Neural cell (in vitro differentiated cells): ENCODE measurements at regions not wholly inside any gene's neighbourhood (a gene's known extent, or its start where the extent isn't known, plus 50 kb on each side); places are given as distances from the start of the nearest gene placed in this dataset.

Experiments used
- H2AFZ ChIP-seq: fragments of 200-600, 300-800 bp; sonication (generic), shearing (Covaris generic); 2 replicates; pipeline ENCODE4 v1.6.0; 2014; ENCODE audit warnings: low read depth, mild to moderate bottlenecking, antibody characterized with exemption, low read length, moderate library complexity
- H3F3A ChIP-seq: fragments of 200-600 bp; shearing (Covaris generic); 2 replicates; pipeline ENCODE4 v1.6.1; 2016; ENCODE audit warnings: mild to moderate bottlenecking, moderate library complexity, mixed read lengths, antibody characterized with exemption, low read length; ENCODE audit not compliant: insufficient read depth, poor library complexity, severe bottlenecking
- H3K27ac ChIP-seq: fragments of 200-600, 300-800 bp; sonication (generic), shearing (Covaris generic); 2 replicates; pipeline ENCODE4 v1.5.1; 2014; ENCODE audit warnings: mild to moderate bottlenecking, low read length, moderate library complexity
- H3K27me3 ChIP-seq: fragments of 300-800, 200-600 bp; sonication (generic), shearing (Covaris generic); 2 replicates; pipeline ENCODE4 v1.6.0; 2014; ENCODE audit warnings: mild to moderate bottlenecking, low read depth, low read length, moderate library complexity; ENCODE audit not compliant: insufficient read depth
- H3K36me3 ChIP-seq: fragments of 300-800, 200-600 bp; sonication (generic), shearing (Covaris generic); 2 replicates; pipeline ENCODE4 v1.5.1; 2014; ENCODE audit warnings: mild to moderate bottlenecking, antibody characterized with exemption, low read length, moderate library complexity; ENCODE audit not compliant: insufficient read depth
- H3K4me2 ChIP-seq: fragments of 300-800, 200-600 bp; sonication (generic), shearing (Covaris generic); 2 replicates; pipeline ENCODE4 v1.6.0; 2014; ENCODE audit warnings: mild to moderate bottlenecking, low read length
- H3K4me3 ChIP-seq: fragments of 300-800, 200-600 bp; sonication (generic), shearing (Covaris generic); 2 replicates; pipeline ENCODE4 v1.5.1; 2014; ENCODE audit warnings: mild to moderate bottlenecking, low read length, moderate library complexity
- H3K79me2 ChIP-seq: fragments of 200-600 bp; shearing (Covaris generic); replicated peaks from 2 replicates; pipeline ENCODE4 v1.6.0; 2014; ENCODE audit warnings: mild to moderate bottlenecking, low read length, moderate library complexity; ENCODE audit not compliant: insufficient read depth
- H3K9ac ChIP-seq: fragments of 300-800, 200-600 bp; sonication (generic), shearing (Covaris generic); 2 replicates; pipeline ENCODE4 v1.6.1; 2016; ENCODE audit warnings: mild to moderate bottlenecking, low read length, mixed read lengths
- H3K9me2 ChIP-seq: fragments of 200-600 bp; shearing (Covaris generic); 2 replicates; pipeline ENCODE4 v1.6.1; 2016; ENCODE audit warnings: mild to moderate bottlenecking, low read length, mixed read lengths; ENCODE audit not compliant: insufficient read depth
- H3K9me3 ChIP-seq: fragments of 200-600, 300-800 bp; sonication (generic), shearing (Covaris generic); 2 replicates; pipeline ENCODE4 v1.6.1; 2016; ENCODE audit warnings: mild to moderate bottlenecking, mixed run types, low read length, moderate library complexity, mixed read lengths
- H4K20me1 ChIP-seq: fragments of 200-600 bp; shearing (Covaris generic); 2 replicates; pipeline ENCODE4 v1.6.1; 2016; ENCODE audit warnings: mild to moderate bottlenecking, mixed run types; ENCODE audit not compliant: insufficient read depth
- EP300 ChIP-seq: fragments of 450-650 bp; conservative IDR thresholded peaks from 2 replicates; pipeline ENCODE4 v1.6.1; 2014; ENCODE audit warnings: antibody characterized with exemption, mild to moderate bottlenecking, moderate library complexity; ENCODE audit not compliant: poor library complexity, severe bottlenecking
- EZH2 ChIP-seq: fragments of 200-600, 300-800 bp; shearing (Covaris generic), sonication (generic); IDR thresholded peaks from 2 replicates; pipeline ENCODE4 v1.6.1; 2014; ENCODE audit warnings: antibody characterized with exemption, low read length, borderline replicate concordance, mild to moderate bottlenecking; ENCODE audit not compliant: insufficient read depth, poor library complexity, severe bottlenecking
- MXI1 ChIP-seq: fragments of 450-650 bp; conservative IDR thresholded peaks from 2 replicates; pipeline ENCODE4 v1.6.1; 2014; ENCODE audit warnings: antibody characterized with exemption, mild to moderate bottlenecking; ENCODE audit not compliant: poor library complexity, severe bottlenecking
- POLR2AphosphoS5 ChIP-seq: IDR thresholded peaks from 2 replicates; pipeline ENCODE4 v1.6.1; 2012
- RAD21 ChIP-seq: fragments of 450-650 bp; conservative IDR thresholded peaks from 2 replicates; pipeline ENCODE4 v1.6.1; 2014; ENCODE audit warnings: antibody characterized with exemption, mild to moderate bottlenecking, moderate library complexity
- SMC3 ChIP-seq: fragments of 450-650 bp; conservative IDR thresholded peaks from 2 replicates; pipeline ENCODE4 v1.6.1; 2014; ENCODE audit warnings: antibody characterized with exemption, mild to moderate bottlenecking, moderate library complexity; ENCODE audit not compliant: poor library complexity
- TAF1 ChIP-seq: IDR thresholded peaks from 2 replicates; pipeline ENCODE4 v1.6.1; 2012; ENCODE audit warnings: low read depth
- TF ChIP-seq, protein P1 (sequence below): IDR thresholded peaks from 2 replicates; pipeline ENCODE4 v1.6.1; 2012; ENCODE audit warnings: borderline replicate concordance
- TF ChIP-seq, protein P2 (sequence below): fragments of 450-650 bp; IDR thresholded peaks from 2 replicates; pipeline ENCODE4 v1.5.1; 2014; ENCODE audit warnings: antibody characterized with exemption, mild to moderate bottlenecking, moderate library complexity; ENCODE audit not compliant: poor library complexity, severe bottlenecking

DNA sequence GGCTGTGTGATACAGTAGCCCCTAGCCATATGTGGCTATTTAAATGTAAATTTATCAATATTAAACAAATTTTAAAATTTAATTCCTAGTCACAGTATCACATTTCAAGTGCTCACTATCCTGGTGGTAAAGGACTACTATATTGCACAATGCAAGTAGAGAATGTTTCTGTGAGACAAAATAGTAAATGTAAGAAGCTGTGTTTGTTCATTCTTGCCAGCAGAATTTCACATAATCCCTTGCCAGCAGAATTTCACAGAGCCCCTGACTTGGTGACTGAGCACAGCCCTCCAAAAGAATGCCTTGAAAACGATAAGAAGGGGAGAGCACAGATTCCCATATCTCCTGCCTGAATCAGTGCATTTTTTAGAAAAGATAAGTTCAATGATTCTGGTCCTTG lies 75.9 kb upstream of the SELENOP start:
- Histone ChIP-seq H3K36me3 (no peaks in the 10 kb centered on the region), H3K79me2 (no peaks in the 10 kb centered on the region), H2AFZ (no peak overlapping the region), H3K4me2 (no peak overlapping the region), H3K27ac (no peak overlapping the region), H3K9me3 (no peaks in the 10 kb centered on the region), H3F3A (no peaks in the 10 kb centered on the region), H3K27me3 (no peaks in the 10 kb centered on the region), H3K4me3 (no peak overlapping the region), H3K9ac (no peak overlapping the region), H4K20me1 (no peaks in the 10 kb centered on the region), H3K9me2 (no peaks in the 10 kb centered on the region)
- TF ChIP-seq RAD21 = no peak
- TF ChIP-seq MXI1 = no peak
- TF ChIP-seq, protein P1, sequence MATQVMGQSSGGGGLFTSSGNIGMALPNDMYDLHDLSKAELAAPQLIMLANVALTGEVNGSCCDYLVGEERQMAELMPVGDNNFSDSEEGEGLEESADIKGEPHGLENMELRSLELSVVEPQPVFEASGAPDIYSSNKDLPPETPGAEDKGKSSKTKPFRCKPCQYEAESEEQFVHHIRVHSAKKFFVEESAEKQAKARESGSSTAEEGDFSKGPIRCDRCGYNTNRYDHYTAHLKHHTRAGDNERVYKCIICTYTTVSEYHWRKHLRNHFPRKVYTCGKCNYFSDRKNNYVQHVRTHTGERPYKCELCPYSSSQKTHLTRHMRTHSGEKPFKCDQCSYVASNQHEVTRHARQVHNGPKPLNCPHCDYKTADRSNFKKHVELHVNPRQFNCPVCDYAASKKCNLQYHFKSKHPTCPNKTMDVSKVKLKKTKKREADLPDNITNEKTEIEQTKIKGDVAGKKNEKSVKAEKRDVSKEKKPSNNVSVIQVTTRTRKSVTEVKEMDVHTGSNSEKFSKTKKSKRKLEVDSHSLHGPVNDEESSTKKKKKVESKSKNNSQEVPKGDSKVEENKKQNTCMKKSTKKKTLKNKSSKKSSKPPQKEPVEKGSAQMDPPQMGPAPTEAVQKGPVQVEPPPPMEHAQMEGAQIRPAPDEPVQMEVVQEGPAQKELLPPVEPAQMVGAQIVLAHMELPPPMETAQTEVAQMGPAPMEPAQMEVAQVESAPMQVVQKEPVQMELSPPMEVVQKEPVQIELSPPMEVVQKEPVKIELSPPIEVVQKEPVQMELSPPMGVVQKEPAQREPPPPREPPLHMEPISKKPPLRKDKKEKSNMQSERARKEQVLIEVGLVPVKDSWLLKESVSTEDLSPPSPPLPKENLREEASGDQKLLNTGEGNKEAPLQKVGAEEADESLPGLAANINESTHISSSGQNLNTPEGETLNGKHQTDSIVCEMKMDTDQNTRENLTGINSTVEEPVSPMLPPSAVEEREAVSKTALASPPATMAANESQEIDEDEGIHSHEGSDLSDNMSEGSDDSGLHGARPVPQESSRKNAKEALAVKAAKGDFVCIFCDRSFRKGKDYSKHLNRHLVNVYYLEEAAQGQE = no peak
- TF ChIP-seq TAF1 = no peak
- TF ChIP-seq POLR2AphosphoS5 = no peak
- TF ChIP-seq SMC3 = no peak
- no peak for TF ChIP-seq EP300
- TF ChIP-seq, protein P2, sequence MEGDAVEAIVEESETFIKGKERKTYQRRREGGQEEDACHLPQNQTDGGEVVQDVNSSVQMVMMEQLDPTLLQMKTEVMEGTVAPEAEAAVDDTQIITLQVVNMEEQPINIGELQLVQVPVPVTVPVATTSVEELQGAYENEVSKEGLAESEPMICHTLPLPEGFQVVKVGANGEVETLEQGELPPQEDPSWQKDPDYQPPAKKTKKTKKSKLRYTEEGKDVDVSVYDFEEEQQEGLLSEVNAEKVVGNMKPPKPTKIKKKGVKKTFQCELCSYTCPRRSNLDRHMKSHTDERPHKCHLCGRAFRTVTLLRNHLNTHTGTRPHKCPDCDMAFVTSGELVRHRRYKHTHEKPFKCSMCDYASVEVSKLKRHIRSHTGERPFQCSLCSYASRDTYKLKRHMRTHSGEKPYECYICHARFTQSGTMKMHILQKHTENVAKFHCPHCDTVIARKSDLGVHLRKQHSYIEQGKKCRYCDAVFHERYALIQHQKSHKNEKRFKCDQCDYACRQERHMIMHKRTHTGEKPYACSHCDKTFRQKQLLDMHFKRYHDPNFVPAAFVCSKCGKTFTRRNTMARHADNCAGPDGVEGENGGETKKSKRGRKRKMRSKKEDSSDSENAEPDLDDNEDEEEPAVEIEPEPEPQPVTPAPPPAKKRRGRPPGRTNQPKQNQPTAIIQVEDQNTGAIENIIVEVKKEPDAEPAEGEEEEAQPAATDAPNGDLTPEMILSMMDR = no peak
- TF ChIP-seq EZH2 = no peak

DNA sequence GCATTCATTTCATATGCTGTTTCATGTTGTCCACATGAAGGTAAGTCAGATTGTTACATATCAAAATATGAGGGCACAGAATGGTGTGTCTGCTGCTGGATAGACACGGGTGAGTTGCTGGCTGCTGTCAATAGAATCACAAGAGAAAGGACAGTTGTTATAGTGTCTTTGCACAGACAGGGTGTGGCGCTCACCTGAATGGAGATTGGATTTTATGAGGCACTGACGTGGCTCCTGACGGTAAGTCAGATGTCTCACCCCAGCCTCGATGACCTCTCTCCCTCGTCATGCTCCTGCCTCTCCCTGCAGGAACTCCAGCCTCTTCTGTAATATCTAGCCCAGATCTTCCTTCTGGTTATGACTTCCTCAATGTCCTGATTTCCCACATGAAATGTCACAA lies 75.4 kb upstream of the SELENOP start:
- TF ChIP-seq EP300 = no peak
- TF ChIP-seq, protein P2 = no peak
- no peak for TF ChIP-seq POLR2AphosphoS5
- no peak for TF ChIP-seq EZH2
- no peak for TF ChIP-seq SMC3
- no peak for TF ChIP-seq MXI1
- TF ChIP-seq, protein P1 = no peak
- no peak for TF ChIP-seq TAF1
- TF ChIP-seq RAD21 = no peak
- Histone ChIP-seq H3K4me2 (no peak overlapping the region), H3K27ac (no peak overlapping the region)

More for the DNA sequence above, 75.4 kb upstream of the SELENOP start:
- H3K9me3 ChIP-seq = no peaks in the 10 kb centered on the region
- H3K36me3 ChIP-seq = no peaks in the 10 kb centered on the region
- no peaks in the 10 kb centered on the region for H4K20me1 ChIP-seq
- H2AFZ ChIP-seq = no peak overlapping the region
- H3K9ac ChIP-seq = no peak overlapping the region
- no peaks in the 10 kb centered on the region for H3K79me2 ChIP-seq
- no peaks in the 10 kb centered on the region for H3K9me2 ChIP-seq
- no peaks in the 10 kb centered on the region for H3K27me3 ChIP-seq
- H3F3A ChIP-seq = no peaks in the 10 kb centered on the region
- H3K4me3 ChIP-seq = no peak overlapping the region
